HG02885 (cell line): ENCODE measurements at regions not wholly inside any gene's neighbourhood (a gene's known extent, or its start where the extent isn't known, plus 50 kb on each side); places are given as distances from the start of the nearest gene placed in this dataset.

Experiments used
- ATAC-seq: cut with Tn5 transposase; IDR thresholded peaks from one replicate; pipeline ENCODE4 v1.9.1; 2021; ENCODE audit warnings: mild to moderate bottlenecking; ENCODE audit not compliant: unreplicated experiment, poor library complexity

- ATAC-seq: no peak
Measured at GRCh38 chr2:129256642-129257041, 722.8 kb upstream of the RAB6C start.

- ATAC-seq: no peak
Measured at GRCh38 chr2:129262934-129263333, 716.5 kb upstream of the RAB6C start.

GRCh38 chr2:129263939-129264338 is 715.5 kb upstream of the RAB6C start:
- no peak for ATAC-seq

GRCh38 chr2:129267559-129267958 is 711.9 kb upstream of the RAB6C start:
- no peak for ATAC-seq

GRCh38 chr2:129273266-129274037 is 706.0 kb upstream of the RAB6C start:
- no peak for ATAC-seq

GRCh38 chr2:129274038-129274415 is 705.4 kb upstream of the RAB6C start:
- ATAC-seq: no peak

GRCh38 chr2:129274918-129275317 is 704.5 kb upstream of the RAB6C start:
- ATAC-seq: no peak

- ATAC-seq: no peak
Measured at GRCh38 chr2:129275706-129276105, 703.8 kb upstream of the RAB6C start.

GRCh38 chr2:129276978-129277584 is 702.4 kb upstream of the RAB6C start:
- no peak for ATAC-seq

- no peak for ATAC-seq
Measured at GRCh38 chr2:129277585-129277981, 701.9 kb upstream of the RAB6C start.

GRCh38 chr2:129281791-129282530 is 697.5 kb upstream of the RAB6C start:
- no peak for ATAC-seq

GRCh38 chr2:129285012-129285411 is 694.5 kb upstream of the RAB6C start:
- no peak for ATAC-seq

- ATAC-seq: no peak
Measured at GRCh38 chr2:129293326-129293725, 686.1 kb upstream of the RAB6C start.

GRCh38 chr2:129296396-129296795 is 683.1 kb upstream of the RAB6C start:
- no peak for ATAC-seq

- no peak for ATAC-seq
Measured at GRCh38 chr2:129296806-129297205, 682.7 kb upstream of the RAB6C start.

- ATAC-seq: no peak
Measured at GRCh38 chr2:129297430-129297829, 682.0 kb upstream of the RAB6C start.

GRCh38 chr2:129299338-129299737 is 680.1 kb upstream of the RAB6C start:
- ATAC-seq: no peak

GRCh38 chr2:129299756-129300155 is 679.7 kb upstream of the RAB6C start:
- no peak for ATAC-seq

GRCh38 chr2:129300456-129300855 is 679.0 kb upstream of the RAB6C start:
- ATAC-seq: no peak

GRCh38 chr2:129301431-129301913 is 678.0 kb upstream of the RAB6C start:
- ATAC-seq: no peak

- no peak for ATAC-seq
Measured at GRCh38 chr2:129302106-129302505, 677.4 kb upstream of the RAB6C start.
